ENCODE measurements at regions not wholly inside any gene's neighbourhood (a gene's known extent, or its start where the extent isn't known, plus 50 kb on each side); places are given as distances from the start of the nearest gene placed in this dataset.

GRCh38 chr17:13352747-13353415, 248.8 kb downstream of the HS3ST3A1 start:
- Histone ChIP-seq H2BK120ac (replicated peaks; ENCODE audit: low read depth, low read length) (no peak overlapping the region), H3K79me2 (ENCODE audit: control insufficient read depth in 1 of 2, insufficient read depth in 2 of 2, low read length in 2 of 2) (no peaks in the 10 kb centered on the region), H4K91ac (replicated peaks; ENCODE audit: insufficient read length, low read length) (no peak overlapping the region), H3K23ac (ENCODE audit: insufficient read length) (no peak overlapping the region), H2BK15ac (ENCODE audit: low read length) (no peak overlapping the region), H3K27ac (ENCODE audit: low read depth, low read length) (no peak overlapping the region), H3K36me3 (ENCODE audit: control insufficient read depth in 2 of 4, insufficient read depth in 4 of 4, low read length in 3 of 4) (no peaks in the 10 kb centered on the region), H3K4ac (replicated peaks; ENCODE audit: insufficient read length, low read depth, low read length) (no peak overlapping the region), H2BK12ac (ENCODE audit: low read depth, low read length) (no peak overlapping the region), H3K4me1 (replicated peaks in 1 of 4; ENCODE audit: control insufficient read depth in 3 of 4, insufficient read depth in 4 of 4, low read length in 3 of 4) (no peaks in the 10 kb centered on the region), H2BK20ac (ENCODE audit: low read length) (no peak overlapping the region), H2BK5ac (ENCODE audit: low read depth, low read length) (no peak overlapping the region), H3K14ac (ENCODE audit: insufficient read length) (no peak overlapping the region), H3K4me3 (ENCODE audit: extremely low read depth in 1 of 4, insufficient read depth in 2 of 4, low read depth in 3 of 4, low read length in 4 of 4) (no peak overlapping the region), H4K5ac (ENCODE audit: insufficient read length, low read depth, low read length) (no peak overlapping the region), H3K4me2 (ENCODE audit: insufficient read depth in 1 of 2, low read depth in 2 of 2, low read length in 2 of 2) (no peak overlapping the region), H3K9me3 (ENCODE audit: insufficient read depth in 2 of 2, low read depth in 1 of 2, low read length in 1 of 2) (no peaks in the 10 kb centered on the region), H3K23me2 (ENCODE audit: low read depth, low read length) (no peaks in the 10 kb centered on the region), H3K56ac (replicated peaks; ENCODE audit: insufficient read length, low read depth, low read length) (no peak overlapping the region), H3K27me3 (replicated peaks in 1 of 4; ENCODE audit: control insufficient read depth in 3 of 4, extremely low read depth in 1 of 4, insufficient read depth in 3 of 4, low read length in 3 of 4) (no peaks in the 10 kb centered on the region), H2AFZ (ENCODE audit: low read length) (peak overlapping the region; percentile 31; the same call in 1 of the 2 replicates), H3K9ac (replicated peaks in 1 of 4; ENCODE audit: extremely low read depth in 1 of 4, low read depth in 3 of 4, low read length in 3 of 4) (no peak overlapping the region), H4K8ac (ENCODE audit: extremely low read depth, insufficient read depth, low read length) (no peak overlapping the region), H4K20me1 (replicated peaks in 1 of 2; ENCODE audit: control insufficient read depth in 1 of 2, insufficient read depth in 2 of 2, low read length in 2 of 2) (no peaks in the 10 kb centered on the region), H3K18ac (ENCODE audit: extremely low read depth, low read length) (no peak overlapping the region), H2AK5ac (ENCODE audit: low read depth, low read length) (no peak overlapping the region), H3K79me1 (ENCODE audit: low read depth, low read length) (no peaks in the 10 kb centered on the region)
- CTCF ChIA-PET (ENCODE audit: partially characterized antibody) = interaction anchor here (1.3 to 1.8 kb wide), 4 partner anchors 10 to 18 kb away, joined by 3 to 6 read pairs (median 5); no protein-coding TSS in a partner anchor
- POLR2A ChIA-PET (ENCODE audit: partially characterized antibody) = no interaction called here
- 84% methylated on average over 10 of the region's 10 CpGs; no CpG with 5 or more reads in 1 of the 2 experiments for WGBS, 2 experiments (ENCODE audit: extremely low coverage in 1 of 2, insufficient coverage in 1 of 2, insufficient read length in 1 of 2, insufficient replicate concordance in 2 of 2, low coverage in 1 of 2, low lambda C conversion rate in 2 of 2, missing lambda C conversion rate in 1 of 2)
- TF ChIP-seq CEBPB (IDR thresholded peaks at IDR 0.05; ENCODE audit: low read depth, low read length) = peak; percentile 82
- TF ChIP-seq KDM1A (IDR thresholded peaks at IDR 0.05; ENCODE audit: borderline replicate concordance, low read length) = no peak
- no peak for FAIRE-seq
- no peak for DNase-seq (ENCODE audit: low read depth in 1 of 2, low spot score in 2 of 2)
